Osteocyte (in vitro differentiated cells): ENCODE measurements at regions not wholly inside any gene's neighbourhood (a gene's known extent, or its start where the extent isn't known, plus 50 kb on each side); places are given as distances from the start of the nearest gene placed in this dataset.

Experiments used
- DNase-seq: peaks from one replicate; pipeline ENCODE4 v3.0.0; 2021; ENCODE audit warnings: mixed read lengths; ENCODE audit not compliant: unreplicated experiment; ENCODE audit errors: extremely low spot score
- H3K27ac Mint-ChIP-seq: one replicate; pipeline ENCODE4 v1.8.0; 2021; ENCODE audit warnings: mild to moderate bottlenecking, mixed read lengths; ENCODE audit not compliant: unreplicated experiment
- H3K27me3 Mint-ChIP-seq: one replicate; pipeline ENCODE4 v1.8.0; 2021; ENCODE audit warnings: mixed read lengths; ENCODE audit not compliant: unreplicated experiment
- H3K36me3 Mint-ChIP-seq: one replicate; pipeline ENCODE4 v1.8.0; 2021; ENCODE audit warnings: mixed read lengths; ENCODE audit not compliant: unreplicated experiment
- H3K4me1 Mint-ChIP-seq: one replicate; pipeline ENCODE4 v1.8.0; 2021; ENCODE audit warnings: mixed read lengths; ENCODE audit not compliant: unreplicated experiment
- H3K4me3 Mint-ChIP-seq: one replicate; pipeline ENCODE4 v1.8.0; 2021; ENCODE audit warnings: mild to moderate bottlenecking, moderate library complexity, mixed read lengths; ENCODE audit not compliant: unreplicated experiment
- H3K9me3 Mint-ChIP-seq: one replicate; pipeline ENCODE4 v1.8.0; 2021; ENCODE audit warnings: mixed read lengths; ENCODE audit not compliant: unreplicated experiment
- CTCF ChIP-seq: fragments of 200-600 bp; sonication (generic); IDR thresholded peaks from 2 replicates; pipeline ENCODE4 v1.5.0; 2021; ENCODE audit warnings: antibody characterized with exemption, mild to moderate bottlenecking, moderate library complexity

- no peak for TF ChIP-seq CTCF
- Mint-ChIP-seq H3K27ac (no peak overlapping the region), H3K4me3 (no peak overlapping the region), H3K36me3 (no peaks in the 10 kb centered on the region), H3K27me3 (peaks cover 3% of the 10 kb centered on the region), H3K9me3 (no peaks in the 10 kb centered on the region), H3K4me1 (peaks cover 2% of the 10 kb centered on the region)
- no peak for DNase-seq
Measured at GRCh38 chr13:32905864-32906180, 110.4 kb upstream of the KL start.

- Mint-ChIP-seq H3K4me1 (peaks cover 2% of the 10 kb centered on the region), H3K9me3 (no peaks in the 10 kb centered on the region), H3K27me3 (peaks cover 3% of the 10 kb centered on the region), H3K36me3 (no peaks in the 10 kb centered on the region), H3K27ac (no peak overlapping the region), H3K4me3 (no peak overlapping the region)
- TF ChIP-seq CTCF, result no peak
- no peak for DNase-seq
Measured at GRCh38 chr13:32907211-32907610, 109.0 kb upstream of the KL start.

DNA sequence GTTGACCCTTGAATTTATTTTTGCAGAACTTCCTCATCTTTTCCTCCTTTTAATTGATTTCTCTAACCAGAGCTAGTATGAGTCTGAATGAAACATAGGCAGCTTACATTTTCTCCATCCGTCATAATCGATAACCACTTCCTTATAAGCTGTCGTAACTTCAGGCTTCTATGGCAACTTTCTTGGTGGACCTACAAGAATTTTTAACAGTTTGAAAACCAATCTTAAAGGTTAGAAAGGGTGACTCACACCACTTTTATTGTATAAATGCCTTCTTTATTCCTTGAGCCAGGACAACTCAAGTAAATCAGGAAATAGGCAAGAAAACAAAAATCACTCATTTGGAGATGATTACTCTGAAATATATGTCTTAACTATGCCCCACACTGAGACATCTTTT lies 105.7 kb upstream of the KL start:
- no peak for TF ChIP-seq CTCF
- DNase-seq, result no peak
- H3K27me3 Mint-ChIP-seq, result no peaks in the 10 kb centered on the region
- no peaks in the 10 kb centered on the region for H3K36me3 Mint-ChIP-seq
- H3K4me1 Mint-ChIP-seq, result peaks cover 2% of the 10 kb centered on the region
- H3K27ac Mint-ChIP-seq, result no peak overlapping the region
- no peak overlapping the region for H3K4me3 Mint-ChIP-seq
- H3K9me3 Mint-ChIP-seq, result no peaks in the 10 kb centered on the region

- H3K9me3 Mint-ChIP-seq, result peaks cover 3% of the 10 kb centered on the region
- no peaks in the 10 kb centered on the region for H3K27me3 Mint-ChIP-seq
- no peak for DNase-seq
- no peak overlapping the region for H3K27ac Mint-ChIP-seq
- peak; percentile 54 for TF ChIP-seq CTCF
- H3K4me3 Mint-ChIP-seq, result no peak overlapping the region
- H3K36me3 Mint-ChIP-seq, result no peaks in the 10 kb centered on the region
- no peaks in the 10 kb centered on the region for H3K4me1 Mint-ChIP-seq
Measured at GRCh38 chr13:32911506-32911905, 104.7 kb upstream of the KL start.

DNA sequence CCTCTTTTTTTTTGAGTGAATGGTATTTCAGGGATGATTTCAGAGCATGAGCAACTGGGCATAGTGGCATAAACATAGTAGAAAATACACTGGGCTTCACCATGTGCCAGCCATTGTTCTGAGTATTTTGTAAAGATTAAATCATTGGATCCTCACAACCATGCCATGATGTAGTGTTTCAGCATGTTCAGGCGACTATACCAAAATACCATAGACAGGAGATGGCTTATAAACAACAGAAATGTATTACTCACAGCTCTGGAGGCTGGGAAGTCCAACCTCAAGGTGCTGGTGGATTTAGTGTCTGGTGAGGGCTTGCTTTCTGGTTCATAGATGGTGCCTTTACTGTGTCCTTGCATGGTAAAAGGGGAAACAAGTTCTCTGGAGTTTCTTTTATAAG lies 101.5 kb upstream of the KL start:
- Mint-ChIP-seq H3K4me3 (no peak overlapping the region), H3K27me3 (no peaks in the 10 kb centered on the region), H3K27ac (no peak overlapping the region), H3K4me1 (peaks cover 3% of the 10 kb centered on the region), H3K9me3 (peaks cover 12% of the 10 kb centered on the region), H3K36me3 (peaks cover 3% of the 10 kb centered on the region)
- no peak for TF ChIP-seq CTCF
- DNase-seq, result no peak
